NCI-H2196 (cell line): ENCODE measurements at regions not wholly inside any gene's neighbourhood (a gene's known extent, or its start where the extent isn't known, plus 50 kb on each side); places are given as distances from the start of the nearest gene placed in this dataset.
"Not testable (repeated sequence)": the region's sequence is repeated elsewhere in the genome, so short reads cannot be mapped to it uniquely, and the experiment has no call there.

Experiments used
- DNase-seq: peaks from one replicate; lab custom pipeline; 2025; ENCODE audit not compliant: unreplicated experiment; lab: John Stamatoyannopoulos, UW

DNA sequence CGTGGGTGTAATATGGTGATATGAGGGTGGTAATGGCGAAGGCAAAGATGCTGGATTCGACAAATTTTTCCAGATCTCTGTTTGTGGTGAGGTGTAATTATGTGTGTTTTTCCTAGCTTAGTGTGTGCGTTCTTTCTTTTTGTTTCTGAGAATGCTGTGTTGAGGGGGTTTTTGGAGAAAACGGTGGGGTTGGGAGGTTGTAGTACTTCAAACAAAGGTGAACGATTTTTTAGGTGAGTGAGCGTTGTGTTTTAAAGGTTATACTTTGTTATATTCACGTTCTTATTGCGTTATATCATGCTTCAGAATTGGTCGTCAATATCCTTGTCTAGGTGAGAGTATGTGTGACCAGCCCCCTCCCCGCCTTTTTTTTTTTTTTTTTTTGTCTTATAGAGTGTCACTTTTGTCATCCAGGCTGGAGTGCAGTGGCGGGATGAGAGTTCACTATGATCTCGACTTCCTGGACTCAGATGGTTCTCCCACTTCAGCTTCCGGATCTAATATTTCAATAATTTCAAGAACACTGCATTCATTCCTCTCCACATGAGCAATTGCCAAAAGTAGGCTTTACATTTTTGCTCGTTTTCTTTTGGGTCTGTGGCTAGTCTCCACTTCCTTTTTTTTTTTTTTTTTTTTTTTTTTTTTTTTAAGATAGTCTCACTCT lies 82.2 kb upstream of the RNU2-1 start:
- DNase-seq = no peak

GRCh38 chr17:43315369-43315768 lies 81.6 kb upstream of the RNU2-1 start:
- DNase-seq = no peak

- DNase-seq = no peak
Measured at GRCh38 chr17:43314611-43315011, 80.8 kb upstream of the RNU2-1 start.

DNA sequence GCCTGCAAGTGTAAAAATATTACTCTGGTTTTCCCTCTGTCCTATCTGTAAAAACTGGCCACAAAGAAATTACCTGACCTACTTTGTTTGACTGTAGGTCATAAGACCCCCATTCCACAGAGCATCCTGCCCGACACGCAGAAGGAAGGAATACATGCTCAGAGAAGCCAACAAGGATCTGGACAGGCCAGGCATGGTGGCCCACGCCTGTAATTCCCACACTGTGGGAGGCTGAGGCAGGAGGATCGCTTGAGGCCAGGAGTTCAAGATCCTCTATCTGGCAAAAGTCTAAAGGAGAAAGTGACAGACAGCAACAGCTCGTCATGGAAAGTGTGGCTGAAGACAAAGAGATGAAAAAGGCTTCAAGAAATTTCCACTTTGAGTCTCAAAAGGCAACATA lies 78.2 kb upstream of the RNU2-1 start:
- DNase-seq = no peak

DNA sequence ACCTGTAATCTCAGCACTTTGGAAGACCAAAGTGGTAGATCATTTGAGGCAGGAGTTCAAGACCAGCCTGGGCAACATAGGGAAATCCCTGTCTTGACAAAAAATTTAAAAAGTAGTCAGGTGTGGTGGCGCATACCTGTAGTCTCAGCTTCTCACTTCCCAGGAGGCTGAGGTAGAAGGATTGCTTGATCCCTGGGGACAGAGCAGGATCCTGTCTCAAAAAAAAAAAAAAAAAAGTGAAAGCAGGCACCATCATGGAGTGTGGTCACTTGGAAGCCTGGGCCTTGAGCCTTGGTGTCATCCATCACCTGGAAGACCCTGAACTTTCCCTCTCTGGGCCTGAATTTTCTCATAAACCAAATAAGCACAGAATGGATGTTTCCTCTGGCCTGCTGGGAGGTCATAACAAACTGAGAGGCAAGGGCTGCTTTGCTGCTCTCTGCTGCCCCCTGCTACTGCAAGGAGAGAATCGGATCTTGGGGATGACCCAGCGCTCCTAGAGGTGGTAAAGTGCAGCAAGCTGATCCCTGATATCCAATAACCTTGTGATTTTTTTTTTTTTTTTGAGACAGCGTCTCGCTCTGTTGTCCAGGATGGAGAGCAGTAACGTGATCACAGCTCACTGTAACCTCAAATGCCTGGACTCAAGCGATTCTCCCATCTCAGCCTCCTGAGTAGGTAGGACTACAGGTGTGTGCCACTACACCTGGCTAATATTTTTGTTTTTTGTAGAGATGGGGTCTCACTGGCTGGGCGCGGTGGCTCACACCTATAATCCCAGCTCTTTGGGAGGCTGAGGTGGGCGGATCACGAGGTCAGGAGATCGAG lies 75.9 kb upstream of the RNU2-1 start:
- DNase-seq = no peak

DNA sequence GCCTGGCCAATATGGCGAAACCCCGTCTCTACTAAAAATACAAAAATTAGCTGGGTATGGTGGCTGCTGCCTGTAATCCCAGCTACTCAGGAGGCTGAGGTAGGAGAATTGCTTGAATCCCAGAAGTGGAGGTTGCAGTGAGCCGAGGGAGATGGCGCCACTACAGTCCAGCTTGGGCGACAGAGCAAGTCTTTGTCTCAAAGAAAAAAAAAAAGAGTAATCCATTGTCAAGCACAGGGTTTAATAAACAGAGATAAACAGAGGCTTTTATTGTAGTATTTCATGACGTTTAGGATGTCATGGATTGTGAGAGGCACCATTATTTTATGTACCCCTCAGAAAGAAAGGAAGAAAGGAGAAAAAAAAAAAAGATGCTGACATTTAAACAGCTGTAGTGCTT lies 75.2 kb upstream of the RNU2-1 start:
- DNase-seq = no peak

GRCh38 chr17:43304792-43305191 lies 71.0 kb upstream of the RNU2-1 start:
- DNase-seq = not testable (repeated sequence)

GRCh38 chr17:43303049-43303448 lies 69.3 kb upstream of the RNU2-1 start:
- not testable (repeated sequence) for DNase-seq

DNA sequence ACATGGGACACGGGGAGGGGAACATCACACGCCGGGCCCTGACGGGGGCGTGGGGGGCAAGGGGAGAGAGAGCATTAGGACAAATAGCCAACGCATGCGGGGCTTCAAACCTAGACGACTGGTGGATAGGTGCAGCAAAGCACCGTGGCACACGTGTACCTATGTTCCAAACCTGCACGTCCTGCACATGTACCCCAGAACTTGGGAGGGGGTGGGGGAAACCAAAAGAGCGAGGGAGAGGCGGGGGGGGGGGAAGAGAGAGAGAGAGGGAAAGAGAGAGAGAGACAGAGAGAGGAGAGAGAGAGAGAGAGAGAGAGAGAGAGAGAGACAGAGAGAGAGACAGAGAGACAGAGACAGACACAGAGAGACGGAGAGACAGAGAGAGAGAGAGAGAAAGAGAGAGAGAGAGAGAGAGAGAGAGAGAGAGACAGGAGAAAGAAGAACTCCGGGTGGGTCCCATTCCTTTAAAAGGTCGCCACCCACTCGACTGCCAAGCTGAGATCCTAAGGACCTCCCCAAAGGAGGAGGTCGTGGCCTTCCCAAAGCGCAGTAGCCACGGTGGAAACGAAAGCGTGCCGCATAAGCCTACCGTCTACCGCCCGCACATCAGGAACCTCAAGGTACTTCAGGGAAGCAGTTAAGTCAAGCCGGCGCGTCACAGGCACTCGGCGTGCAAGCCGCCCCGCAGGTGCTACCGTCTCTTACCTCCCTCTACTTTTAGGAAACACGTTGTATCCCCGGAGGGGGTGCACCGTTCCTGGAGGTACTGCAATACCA lies 65.7 kb upstream of the RNU2-1 start:
- not testable (repeated sequence) for DNase-seq

GRCh38 chr17:43289670-43290069 lies 55.9 kb upstream of the RNU2-1 start:
- DNase-seq = not testable (repeated sequence)

DNA sequence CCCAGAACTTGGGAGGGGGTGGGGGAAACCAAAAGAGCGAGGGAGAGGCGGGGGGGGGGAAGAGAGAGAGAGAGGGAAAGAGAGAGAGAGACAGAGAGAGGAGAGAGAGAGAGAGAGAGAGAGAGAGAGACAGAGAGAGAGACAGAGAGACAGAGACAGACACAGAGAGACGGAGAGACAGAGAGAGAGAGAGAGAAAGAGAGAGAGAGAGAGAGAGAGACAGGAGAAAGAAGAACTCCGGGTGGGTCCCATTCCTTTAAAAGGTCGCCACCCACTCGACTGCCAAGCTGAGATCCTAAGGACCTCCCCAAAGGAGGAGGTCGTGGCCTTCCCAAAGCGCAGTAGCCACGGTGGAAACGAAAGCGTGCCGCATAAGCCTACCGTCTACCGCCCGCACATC lies 49.8 kb upstream of the RNU2-1 start:
- not testable (repeated sequence) for DNase-seq
